Kidney epithelial cell (primary cell): ENCODE measurements at regions not wholly inside any gene's neighbourhood (a gene's known extent, or its start where the extent isn't known, plus 50 kb on each side); places are given as distances from the start of the nearest gene placed in this dataset.
A peak's percentile ranks its signal among the peaks of the same experiment; 100 is the strongest.

Experiments used
- DNase-seq: peaks from one replicate; pipeline ENCODE4 v3.0.0-alpha.2; 2010; ENCODE audit warnings: low read depth
- H3K27me3 ChIP-seq: 2 replicates; pipeline ENCODE4 v1.6.0; 2011; ENCODE audit warnings: low read length; ENCODE audit not compliant: control insufficient read depth, insufficient read depth
- H3K36me3 ChIP-seq: 2 replicates; pipeline ENCODE4 v1.5.1; 2011; ENCODE audit warnings: low read length; ENCODE audit not compliant: control insufficient read depth, insufficient read depth
- H3K4me3 ChIP-seq: 2 replicates; pipeline ENCODE4 v1.5.1; 2011; ENCODE audit warnings: low read depth, mild to moderate bottlenecking, control low read depth, low read length
- CTCF ChIP-seq: IDR thresholded peaks from 2 replicates; pipeline ENCODE4 v1.5.1; 2011; ENCODE audit warnings: mild to moderate bottlenecking, moderate library complexity, low read length, control low read depth, inconsistent platforms; ENCODE audit not compliant: insufficient read depth, poor library complexity, severe bottlenecking

GRCh38 chr11:127998421-127998820 is 588.9 kb downstream of the ETS1 start:
- DNase-seq = no peak
- H3K27me3 ChIP-seq = no peaks in the 10 kb centered on the region
- no peak for TF ChIP-seq CTCF
- no peaks in the 10 kb centered on the region for H3K36me3 ChIP-seq
- no peak overlapping the region for H3K4me3 ChIP-seq

GRCh38 chr11:127997594-127997993 is 589.8 kb downstream of the ETS1 start:
- Histone ChIP-seq H3K27me3 (no peaks in the 10 kb centered on the region), H3K4me3 (no peak overlapping the region)
- no peak for TF ChIP-seq CTCF

GRCh38 chr11:127996825-127997224 is 590.5 kb downstream of the ETS1 start:
- DNase-seq = no peak
- no peak for TF ChIP-seq CTCF
- H3K4me3 ChIP-seq = no peak overlapping the region
- no peaks in the 10 kb centered on the region for H3K27me3 ChIP-seq
- H3K36me3 ChIP-seq = no peaks in the 10 kb centered on the region

More at GRCh38 chr11:127997594-127997993, 589.8 kb downstream of the ETS1 start:
- DNase-seq = no peak
- no peaks in the 10 kb centered on the region for H3K36me3 ChIP-seq

GRCh38 chr11:127995921-127996320 is 591.4 kb downstream of the ETS1 start:
- Histone ChIP-seq H3K27me3 (no peaks in the 10 kb centered on the region), H3K4me3 (no peak overlapping the region), H3K36me3 (no peaks in the 10 kb centered on the region)
- TF ChIP-seq CTCF = no peak
- DNase-seq = no peak

DNA sequence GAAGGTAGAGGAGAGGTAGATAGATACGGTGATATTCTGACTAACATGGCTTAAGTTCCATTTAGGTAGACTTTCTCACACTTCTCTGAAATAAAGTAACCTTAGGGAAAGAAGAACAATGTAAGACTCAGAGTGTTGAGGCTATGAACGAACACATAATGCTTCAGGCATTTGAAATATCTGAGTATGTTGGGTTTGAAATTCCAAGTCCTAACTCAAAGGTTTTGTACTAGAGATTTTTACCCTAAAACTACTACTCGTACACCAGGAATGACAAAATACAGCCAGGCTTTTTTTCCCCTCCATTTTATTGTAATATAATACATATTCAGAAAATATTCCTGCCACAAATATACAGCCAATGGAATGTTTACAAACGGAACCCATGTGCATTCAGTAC is 592.6 kb downstream of the ETS1 start:
- Histone ChIP-seq H3K27me3 (no peaks in the 10 kb centered on the region), H3K36me3 (no peaks in the 10 kb centered on the region), H3K4me3 (no peak overlapping the region)
- peak; percentile 47 for DNase-seq
- no peak for TF ChIP-seq CTCF

DNA sequence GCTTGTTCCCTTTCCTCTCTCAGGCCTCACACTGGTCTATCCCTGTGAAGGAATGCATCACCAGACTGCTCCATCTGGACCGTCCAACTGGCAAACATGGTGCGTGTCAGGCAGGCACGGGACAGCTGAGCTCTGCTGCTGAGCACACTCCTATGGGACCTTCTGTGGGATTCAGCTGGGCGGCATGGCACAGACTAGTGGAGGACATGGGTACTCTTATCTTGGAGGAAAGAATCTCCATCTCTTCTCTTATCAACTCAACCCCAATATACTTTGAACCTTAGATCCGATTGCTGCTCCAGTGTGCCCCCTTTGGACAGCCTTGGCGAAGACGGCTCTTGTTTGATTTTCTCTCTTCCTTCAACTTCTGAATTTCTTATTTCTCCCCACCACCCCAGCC is 593.6 kb downstream of the ETS1 start:
- peak; percentile 20 for TF ChIP-seq CTCF

More for the DNA sequence above, 593.6 kb downstream of the ETS1 start:
- Histone ChIP-seq H3K4me3 (no peak overlapping the region), H3K36me3 (no peaks in the 10 kb centered on the region), H3K27me3 (no peaks in the 10 kb centered on the region)
- DNase-seq = no peak
